Renal pelvis (tissue), 1 donor: ENCODE measurements at regions not wholly inside any gene's neighbourhood (a gene's known extent, or its start where the extent isn't known, plus 50 kb on each side); places are given as distances from the start of the nearest gene placed in this dataset.
A peak's percentile ranks its signal among the peaks of the same experiment; 100 is the strongest.
"Not testable (repeated sequence)": the region's sequence is repeated elsewhere in the genome, so short reads cannot be mapped to it uniquely, and the experiment has no call there.

Experiments used
- DNase-seq: peaks from one replicate; pipeline ENCODE4 v3.0.0-alpha.2; 2013

DNA sequence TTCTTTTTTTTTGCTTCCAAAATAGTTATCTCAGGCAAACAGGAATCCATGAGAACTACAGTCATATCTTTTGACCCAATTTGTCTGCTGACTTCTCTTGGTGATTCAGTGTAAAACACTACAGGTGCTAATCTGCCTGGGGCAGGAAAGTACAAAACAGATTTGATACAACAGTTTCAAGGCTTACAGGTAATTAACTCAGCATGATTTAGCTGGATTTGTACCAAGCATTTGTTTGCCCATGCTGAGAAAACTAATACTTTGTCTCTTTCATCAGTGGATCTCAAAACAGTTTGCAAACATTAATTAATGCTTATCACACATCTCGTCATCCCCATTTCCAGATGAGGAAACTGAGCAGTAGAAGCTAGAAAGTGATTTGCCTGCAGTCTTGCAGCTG lies 312.5 kb upstream of the SEMA6A start:
- no peak for DNase-seq

GRCh38 chr5:116885825-116886224 lies 311.2 kb upstream of the SEMA6A start:
- no peak for DNase-seq

GRCh38 chr5:116883875-116884274 lies 309.3 kb upstream of the SEMA6A start:
- DNase-seq, result no peak

DNA sequence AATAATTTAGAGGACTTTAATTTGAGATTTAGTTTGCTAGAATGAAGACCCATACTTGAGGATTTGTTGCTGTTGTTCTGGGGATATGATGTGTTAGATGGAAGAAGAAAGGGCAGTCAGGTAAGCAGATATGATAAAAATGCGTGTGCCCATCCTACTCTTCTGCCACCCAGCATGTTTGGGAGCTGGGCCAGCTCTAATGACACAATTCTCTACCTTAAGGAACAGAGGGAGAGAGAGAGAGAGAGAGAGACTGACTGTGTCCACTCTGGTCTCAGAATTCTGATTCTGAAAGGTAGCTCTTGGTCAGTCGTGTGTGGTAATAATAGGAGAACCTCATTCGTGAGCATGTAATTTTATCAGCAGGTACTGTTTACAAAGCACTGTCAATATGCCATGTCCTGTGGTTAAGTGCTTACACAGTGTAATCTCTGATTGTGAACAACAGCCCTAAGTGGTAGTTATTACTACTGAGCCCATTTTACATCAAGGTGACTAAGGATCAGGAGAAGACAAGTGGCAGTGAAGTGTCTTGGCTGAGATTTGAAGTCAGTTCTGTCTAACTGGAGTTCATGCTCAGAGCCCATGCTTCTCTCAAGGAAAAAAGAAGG lies 307.4 kb upstream of the SEMA6A start:
- no peak for DNase-seq

DNA sequence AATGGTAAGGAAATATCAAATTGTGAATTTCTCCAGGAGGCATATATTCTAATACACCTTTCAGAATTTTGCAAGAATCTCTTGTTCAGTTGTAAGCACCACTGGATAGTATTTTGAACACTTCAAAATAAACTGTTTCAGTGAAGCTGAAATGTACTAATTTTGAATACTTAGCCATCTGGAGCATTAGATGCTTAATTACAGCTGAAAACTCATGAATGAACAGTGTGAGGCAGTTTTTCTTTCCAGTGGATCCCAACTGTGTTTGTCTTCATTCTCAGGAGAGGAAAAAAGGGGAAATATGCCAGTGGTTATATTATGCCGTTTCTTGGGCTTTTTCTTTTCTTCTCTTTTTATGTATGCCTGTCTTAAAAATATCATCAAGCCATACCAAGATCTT lies 306.0 kb upstream of the SEMA6A start:
- DNase-seq, result no peak

DNA sequence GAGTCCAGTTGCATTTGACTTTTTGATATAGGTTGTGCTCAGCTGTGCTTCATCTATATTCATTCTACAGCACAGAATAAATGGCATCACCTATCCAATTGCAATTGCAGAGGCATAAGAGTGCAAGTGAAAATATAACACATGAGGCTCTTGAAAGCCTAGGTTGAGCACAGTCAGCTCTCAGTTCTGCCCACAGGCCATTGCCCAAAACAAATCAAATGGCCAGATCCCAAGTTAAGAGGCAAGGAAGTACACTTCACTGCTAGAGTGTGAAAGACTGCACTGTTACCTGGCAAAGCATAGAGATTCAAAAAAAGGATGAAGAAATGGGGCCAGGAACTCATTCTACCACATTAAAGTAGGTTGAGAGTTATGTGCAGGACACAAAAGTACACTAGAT lies 305.5 kb upstream of the SEMA6A start:
- DNase-seq, result no peak

DNA sequence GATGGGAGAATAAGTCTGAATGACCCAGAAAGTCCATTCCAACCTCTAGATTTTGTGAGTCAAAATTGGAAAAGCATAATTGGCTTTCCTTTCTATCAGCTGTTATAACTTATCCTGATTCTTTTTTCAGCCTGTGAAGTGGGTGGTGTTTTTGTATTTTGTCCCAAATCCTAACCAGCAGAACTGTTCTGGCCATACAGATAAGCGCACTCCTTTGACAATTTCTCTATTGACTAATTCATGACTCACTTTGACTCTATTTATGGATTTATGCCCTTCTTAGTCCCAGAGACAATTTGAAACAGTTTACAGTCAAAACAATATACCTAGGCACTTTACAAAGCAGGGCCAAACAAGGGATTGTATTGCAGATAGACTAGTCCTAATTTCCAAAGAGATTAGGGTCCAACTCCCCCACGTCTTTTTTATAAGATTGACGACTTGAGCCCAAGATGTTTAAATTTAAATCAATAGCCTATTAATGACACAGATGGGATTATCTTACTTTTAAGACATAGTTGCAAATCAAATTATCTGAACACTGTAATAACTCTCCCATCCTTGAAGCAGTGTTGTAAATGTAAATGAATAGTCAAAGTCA lies 301.7 kb upstream of the SEMA6A start:
- no peak for DNase-seq

GRCh38 chr5:116872986-116873385 lies 298.4 kb upstream of the SEMA6A start:
- DNase-seq, result no peak

DNA sequence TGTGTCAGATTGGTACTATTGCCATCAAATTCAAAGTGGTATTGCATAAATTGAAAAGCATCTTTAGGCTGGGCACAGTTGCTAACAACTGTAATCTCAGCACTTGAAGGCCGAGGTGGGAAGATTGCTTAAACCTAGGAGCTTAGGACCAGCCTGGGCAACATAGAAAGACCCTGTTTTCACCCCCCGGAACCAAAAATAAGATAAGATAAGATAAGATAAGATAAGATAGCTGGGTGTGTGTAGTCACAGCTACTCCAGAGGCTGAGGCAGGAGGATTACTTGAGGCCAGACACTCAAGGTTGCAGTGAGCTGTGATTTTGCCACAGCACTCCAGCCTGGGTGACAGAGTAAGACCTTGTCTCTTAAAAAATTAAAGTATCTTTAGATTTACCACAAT lies 297.9 kb upstream of the SEMA6A start:
- DNase-seq, result no peak

DNA sequence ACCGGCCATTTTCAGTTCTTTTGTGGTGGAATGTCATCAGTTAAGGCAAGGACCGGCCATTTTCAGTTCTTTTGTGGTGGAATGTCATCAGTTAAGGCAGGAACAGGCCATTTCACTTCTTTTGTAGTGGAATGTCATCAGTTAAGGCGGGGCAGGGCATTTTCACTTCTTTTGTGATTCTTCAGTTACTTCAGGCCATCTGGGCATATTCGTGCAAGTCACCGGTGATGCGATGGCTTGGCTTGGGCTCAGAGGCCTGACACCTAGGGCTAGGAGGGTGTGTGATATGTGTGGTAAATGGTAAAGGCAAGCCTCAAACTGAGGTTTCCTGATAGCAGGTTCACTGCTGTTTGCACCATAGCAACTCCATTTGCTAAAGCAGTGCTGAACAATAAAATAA lies 293.2 kb upstream of the SEMA6A start:
- not testable (repeated sequence) for DNase-seq

DNA sequence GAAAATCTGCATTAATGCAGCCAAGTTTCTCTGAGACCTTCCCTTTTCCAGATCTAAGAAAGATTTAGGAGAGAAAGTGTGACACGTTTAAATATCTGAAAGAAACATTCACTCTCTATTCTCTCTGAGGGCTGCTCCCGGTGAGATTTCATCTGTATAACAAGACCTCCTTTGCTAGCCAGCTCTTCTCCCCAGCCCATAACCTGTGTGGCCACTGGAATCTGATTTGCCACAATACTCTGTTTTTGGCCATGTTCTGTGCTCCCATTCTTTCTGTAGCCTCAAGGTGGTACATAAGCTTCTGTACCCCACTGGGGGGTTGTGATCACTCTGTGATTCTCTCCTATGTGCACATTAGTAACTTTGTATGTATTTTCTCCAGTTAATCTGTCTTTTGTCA lies 291.0 kb upstream of the SEMA6A start:
- DNase-seq, result no peak

- DNase-seq, result no peak
Measured at GRCh38 chr5:116864838-116865190, 290.2 kb upstream of the SEMA6A start.

GRCh38 chr5:116864157-116864837 lies 289.7 kb upstream of the SEMA6A start:
- peak; percentile 26 for DNase-seq

- DNase-seq, result no peak
Measured at GRCh38 chr5:116862632-116863455, 288.2 kb upstream of the SEMA6A start.

GRCh38 chr5:116861666-116862065 lies 287.0 kb upstream of the SEMA6A start:
- no peak for DNase-seq

GRCh38 chr5:116861097-116861496 lies 286.5 kb upstream of the SEMA6A start:
- DNase-seq, result no peak

DNA sequence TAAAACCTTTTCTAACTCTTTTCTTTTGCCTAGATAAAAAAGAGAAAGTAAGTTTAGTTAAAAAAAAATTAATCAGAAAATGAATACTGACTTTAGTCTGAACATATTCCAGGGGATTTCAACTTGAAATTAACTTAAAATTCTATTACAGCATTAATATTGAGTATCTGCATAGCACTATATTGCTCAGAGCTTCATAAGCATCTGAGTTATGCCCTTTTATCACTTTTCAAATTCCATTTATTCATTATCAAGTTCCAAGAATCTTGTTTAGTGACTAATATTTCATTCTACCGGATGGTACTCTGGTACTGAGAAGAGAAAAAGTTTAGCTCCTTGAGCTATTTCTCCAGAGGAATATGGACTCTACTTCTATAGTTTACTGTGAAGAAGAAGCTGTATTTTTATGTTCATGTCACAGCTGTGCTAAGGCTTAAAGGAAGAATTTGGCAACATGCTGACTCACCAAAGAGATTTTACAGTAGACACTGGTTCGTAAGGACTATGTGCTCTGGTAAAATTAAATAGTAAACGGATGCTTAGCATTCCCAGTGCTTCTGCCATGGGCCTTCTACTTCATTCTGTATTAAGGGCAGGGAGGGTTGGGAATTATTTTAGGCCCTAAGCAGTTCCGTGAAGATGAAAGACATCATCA lies 285.2 kb upstream of the SEMA6A start:
- DNase-seq, result no peak

DNA sequence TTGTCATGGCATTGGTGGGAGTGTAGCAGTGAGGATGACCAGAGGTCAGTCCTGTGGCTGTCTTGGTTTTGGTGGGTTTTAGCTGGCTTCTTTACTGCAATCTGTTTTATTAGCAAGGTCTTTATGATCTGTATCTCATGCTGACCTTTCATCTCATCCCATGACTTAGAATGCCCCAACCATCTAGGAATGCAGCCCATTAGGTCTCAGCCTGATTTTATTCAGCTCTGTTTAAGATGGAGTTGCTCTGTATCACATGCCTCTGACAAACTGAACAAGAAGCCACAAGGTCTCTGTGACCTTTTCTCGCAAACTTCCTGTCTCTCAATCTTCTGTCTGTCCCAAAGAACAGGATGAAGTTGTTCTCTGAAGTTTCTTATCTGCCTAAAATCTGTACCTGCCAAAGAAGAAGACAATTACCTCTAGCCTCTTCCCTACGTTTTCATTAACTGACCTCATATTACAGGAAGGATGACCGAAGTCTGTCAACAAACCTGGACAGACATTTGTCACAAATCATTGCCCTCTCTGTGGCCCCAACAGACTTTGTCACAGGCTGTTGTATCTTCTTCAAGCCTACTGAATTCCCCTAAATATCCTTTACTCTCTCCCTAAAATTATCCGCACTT lies 284.2 kb upstream of the SEMA6A start:
- DNase-seq, result no peak

- DNase-seq, result not testable (repeated sequence)
Measured at GRCh38 chr5:116858020-116858419, 283.4 kb upstream of the SEMA6A start.

DNA sequence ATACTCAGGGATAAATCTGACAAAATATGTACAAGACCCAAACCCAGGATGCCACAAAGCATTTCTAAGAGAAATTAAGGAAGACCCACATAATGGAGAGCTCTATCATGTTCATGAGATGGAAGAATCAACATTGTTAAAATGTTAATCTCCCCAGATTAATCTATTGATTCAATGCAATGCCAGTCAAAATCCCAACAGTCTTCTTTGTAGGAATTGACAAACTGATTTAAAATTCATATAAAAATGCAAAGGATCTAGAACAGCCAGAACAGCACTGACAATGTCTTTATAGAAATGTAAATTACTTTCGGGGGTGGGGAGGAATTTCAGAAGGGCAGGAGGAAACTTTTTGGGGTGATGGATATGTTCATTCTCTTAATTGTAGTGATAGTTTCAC lies 281.6 kb upstream of the SEMA6A start:
- DNase-seq, result no peak

DNA sequence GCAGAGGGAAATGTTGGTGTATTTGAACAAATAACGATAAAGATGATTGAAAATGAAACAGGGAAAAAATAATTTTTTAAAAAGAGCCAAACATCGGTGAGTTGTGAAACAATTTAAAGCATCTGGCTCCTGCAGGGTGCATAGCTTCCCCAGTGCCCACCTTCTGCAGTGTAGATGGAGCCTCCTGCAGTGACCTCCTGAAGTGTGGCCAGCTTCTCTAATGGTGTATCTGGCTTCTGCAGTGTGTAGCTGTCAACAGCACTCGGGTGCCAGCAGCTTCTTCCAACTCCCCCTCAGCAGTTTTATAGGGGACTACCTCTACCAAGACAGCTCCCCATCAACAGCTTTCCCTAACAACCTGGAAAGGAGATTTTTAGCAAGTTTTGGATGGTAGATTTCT lies 279.4 kb upstream of the SEMA6A start:
- DNase-seq, result no peak
